GM12874 (cell line): ENCODE measurements at regions not wholly inside any gene's neighbourhood (a gene's known extent, or its start where the extent isn't known, plus 50 kb on each side); places are given as distances from the start of the nearest gene placed in this dataset.

Experiments used
- CTCF ChIP-seq: IDR thresholded peaks from 2 replicates; pipeline ENCODE4 v1.5.1; 2011; ENCODE audit warnings: low read depth, mild to moderate bottlenecking, control low read depth, low read length, moderate library complexity; ENCODE audit not compliant: insufficient read depth

GRCh38 chr20:60664106-60664505 lies 588.0 kb upstream of the CDH4 start:
- TF ChIP-seq CTCF, result no peak

- no peak for TF ChIP-seq CTCF
Observed at GRCh38 chr20:60667641-60668040, 584.4 kb upstream of the CDH4 start.

- TF ChIP-seq CTCF, result no peak
Observed at GRCh38 chr20:60669211-60669610, 582.9 kb upstream of the CDH4 start.

- no peak for TF ChIP-seq CTCF
Observed at GRCh38 chr20:60676011-60676410, 576.0 kb upstream of the CDH4 start.

GRCh38 chr20:60677819-60678218 lies 574.2 kb upstream of the CDH4 start:
- no peak for TF ChIP-seq CTCF

GRCh38 chr20:60680554-60680953 lies 571.5 kb upstream of the CDH4 start:
- TF ChIP-seq CTCF, result no peak

- no peak for TF ChIP-seq CTCF
Observed at GRCh38 chr20:60687213-60687612, 564.8 kb upstream of the CDH4 start.

GRCh38 chr20:60690771-60691170 lies 561.3 kb upstream of the CDH4 start:
- no peak for TF ChIP-seq CTCF
